ENCODE measurements at regions not wholly inside any gene's neighbourhood (a gene's known extent, or its start where the extent isn't known, plus 50 kb on each side); places are given as distances from the start of the nearest gene placed in this dataset.
"Not testable (repeated sequence)": the region's sequence is repeated elsewhere in the genome, so short reads cannot be mapped to it uniquely, and the experiment has no call there.

DNA sequence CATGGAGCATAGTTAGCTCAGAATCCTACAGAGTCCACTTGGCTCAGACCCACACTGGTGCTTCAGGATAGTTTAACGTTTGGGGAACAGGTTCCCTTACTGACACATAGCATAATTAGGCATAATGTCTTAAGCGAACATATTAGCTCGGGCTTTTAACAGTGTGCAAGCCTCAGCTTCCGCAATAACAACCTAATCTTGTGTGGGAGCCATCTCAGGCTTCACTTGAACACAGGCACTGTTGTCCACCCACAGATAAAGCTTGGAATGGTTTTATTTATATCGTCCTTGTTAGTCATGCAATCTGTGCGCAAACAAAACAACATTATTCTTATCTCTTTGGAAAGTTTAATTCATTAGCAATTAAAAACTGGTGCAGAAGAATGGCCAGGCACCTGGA, 293.5 kb upstream of the NOTCH2NLA start:
- not testable (repeated sequence) for H3K9me3 Mint-ChIP-seq (ENCODE audit: unreplicated experiment); H3K4me1 Mint-ChIP-seq (ENCODE audit: unreplicated experiment); H3K36me3 Mint-ChIP-seq (ENCODE audit: low read depth, unreplicated experiment); H3K4me3 Mint-ChIP-seq (ENCODE audit: unreplicated experiment); H3K27me3 Mint-ChIP-seq (ENCODE audit: unreplicated experiment); DNase-seq (ENCODE audit: low spot score); H3K27ac Mint-ChIP-seq (ENCODE audit: unreplicated experiment)

- H3K27ac Mint-ChIP-seq (ENCODE audit: unreplicated experiment); H3K27me3 Mint-ChIP-seq (ENCODE audit: unreplicated experiment); H3K4me3 Mint-ChIP-seq (ENCODE audit: unreplicated experiment); DNase-seq (ENCODE audit: low spot score); H3K9me3 Mint-ChIP-seq (ENCODE audit: unreplicated experiment); H3K36me3 Mint-ChIP-seq (ENCODE audit: low read depth, unreplicated experiment); H3K4me1 Mint-ChIP-seq (ENCODE audit: unreplicated experiment): not testable (repeated sequence)
Observed at GRCh38 chr1:146521804-146522203, 293.0 kb upstream of the NOTCH2NLA start.

- H3K4me1 Mint-ChIP-seq (ENCODE audit: unreplicated experiment); H3K36me3 Mint-ChIP-seq (ENCODE audit: low read depth, unreplicated experiment); DNase-seq (ENCODE audit: low spot score); H3K9me3 Mint-ChIP-seq (ENCODE audit: unreplicated experiment); H3K4me3 Mint-ChIP-seq (ENCODE audit: unreplicated experiment); H3K27me3 Mint-ChIP-seq (ENCODE audit: unreplicated experiment); H3K27ac Mint-ChIP-seq (ENCODE audit: unreplicated experiment): not testable (repeated sequence)
Observed at GRCh38 chr1:146513754-146514153, 284.9 kb upstream of the NOTCH2NLA start.

GRCh38 chr1:146511047-146511777, 282.4 kb upstream of the NOTCH2NLA start:
- not testable (repeated sequence) for H3K27ac Mint-ChIP-seq (ENCODE audit: unreplicated experiment); DNase-seq (ENCODE audit: low spot score); H3K9me3 Mint-ChIP-seq (ENCODE audit: unreplicated experiment); H3K4me1 Mint-ChIP-seq (ENCODE audit: unreplicated experiment); H3K36me3 Mint-ChIP-seq (ENCODE audit: low read depth, unreplicated experiment); H3K27me3 Mint-ChIP-seq (ENCODE audit: unreplicated experiment); H3K4me3 Mint-ChIP-seq (ENCODE audit: unreplicated experiment)

DNA sequence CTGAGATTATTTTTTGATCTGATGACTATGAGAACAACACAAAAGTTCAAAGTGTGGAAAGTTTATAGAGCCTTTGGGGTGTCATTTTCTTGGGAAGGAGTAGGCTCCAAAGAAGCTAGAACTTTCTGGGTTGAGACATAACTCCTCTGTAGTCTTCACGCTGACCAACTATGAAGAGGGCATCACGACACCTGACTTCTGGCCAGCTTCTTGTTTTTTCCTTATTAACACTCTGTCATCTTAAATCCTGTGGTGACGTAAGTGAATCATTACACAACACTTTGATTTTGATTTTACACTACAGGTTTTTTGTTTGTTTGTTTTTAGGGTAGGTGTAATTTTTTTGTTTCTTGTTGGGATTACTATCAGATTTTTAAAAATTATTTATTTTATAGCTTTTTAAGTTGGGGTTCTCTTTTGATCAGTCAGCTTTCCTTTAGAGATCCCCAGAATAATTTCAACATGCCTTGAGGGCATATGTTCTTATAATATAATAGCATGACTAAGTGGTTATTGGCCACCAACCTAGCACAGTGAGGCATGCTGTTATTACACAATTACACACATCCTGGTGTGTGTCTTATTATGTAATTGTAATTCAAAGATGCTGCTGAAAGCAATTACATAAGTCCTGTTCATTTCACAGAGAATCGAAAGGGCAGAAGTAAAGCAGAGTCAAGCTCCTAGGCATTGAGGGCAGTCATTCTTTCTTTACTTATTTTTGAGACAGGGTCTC, 281.6 kb upstream of the NOTCH2NLA start:
- not testable (repeated sequence) for H3K9me3 Mint-ChIP-seq (ENCODE audit: unreplicated experiment); H3K27ac Mint-ChIP-seq (ENCODE audit: unreplicated experiment); H3K27me3 Mint-ChIP-seq (ENCODE audit: unreplicated experiment); H3K36me3 Mint-ChIP-seq (ENCODE audit: low read depth, unreplicated experiment); H3K4me1 Mint-ChIP-seq (ENCODE audit: unreplicated experiment); H3K4me3 Mint-ChIP-seq (ENCODE audit: unreplicated experiment); DNase-seq (ENCODE audit: low spot score)

- H3K36me3 Mint-ChIP-seq (ENCODE audit: low read depth, unreplicated experiment); H3K4me1 Mint-ChIP-seq (ENCODE audit: unreplicated experiment); H3K27me3 Mint-ChIP-seq (ENCODE audit: unreplicated experiment); H3K4me3 Mint-ChIP-seq (ENCODE audit: unreplicated experiment); H3K27ac Mint-ChIP-seq (ENCODE audit: unreplicated experiment); H3K9me3 Mint-ChIP-seq (ENCODE audit: unreplicated experiment); DNase-seq (ENCODE audit: low spot score): not testable (repeated sequence)
Observed at GRCh38 chr1:146504121-146504520, 275.3 kb upstream of the NOTCH2NLA start.

GRCh38 chr1:146487555-146487954, 258.7 kb upstream of the NOTCH2NLA start:
- DNase-seq (ENCODE audit: low spot score); H3K27me3 Mint-ChIP-seq (ENCODE audit: unreplicated experiment); H3K9me3 Mint-ChIP-seq (ENCODE audit: unreplicated experiment); H3K27ac Mint-ChIP-seq (ENCODE audit: unreplicated experiment); H3K4me3 Mint-ChIP-seq (ENCODE audit: unreplicated experiment); H3K36me3 Mint-ChIP-seq (ENCODE audit: low read depth, unreplicated experiment); H3K4me1 Mint-ChIP-seq (ENCODE audit: unreplicated experiment): not testable (repeated sequence)

DNA sequence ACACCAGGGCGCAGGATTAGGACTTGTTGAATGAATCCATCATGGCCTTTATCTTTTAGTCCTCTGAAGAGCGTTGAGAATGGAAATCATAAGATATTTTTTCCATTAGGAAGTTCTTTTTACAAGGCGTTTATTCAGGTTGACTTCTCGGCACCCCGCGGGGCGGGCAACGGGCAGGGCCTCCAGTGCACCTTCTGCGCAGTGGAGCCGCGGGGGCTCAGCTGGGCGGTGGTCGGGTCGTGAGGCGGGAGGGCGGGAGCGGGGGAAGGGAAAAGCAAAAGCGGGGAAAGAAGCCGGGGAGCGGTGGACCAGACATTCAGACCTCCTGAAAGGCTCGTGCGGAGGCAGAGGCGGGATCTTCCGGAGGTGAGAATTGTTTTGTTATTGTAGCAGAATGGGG, 258.3 kb upstream of the NOTCH2NLA start:
- not testable (repeated sequence) for H3K27me3 Mint-ChIP-seq (ENCODE audit: unreplicated experiment); H3K4me1 Mint-ChIP-seq (ENCODE audit: unreplicated experiment); DNase-seq (ENCODE audit: low spot score); H3K36me3 Mint-ChIP-seq (ENCODE audit: low read depth, unreplicated experiment); H3K27ac Mint-ChIP-seq (ENCODE audit: unreplicated experiment); H3K4me3 Mint-ChIP-seq (ENCODE audit: unreplicated experiment); H3K9me3 Mint-ChIP-seq (ENCODE audit: unreplicated experiment)

- H3K4me1 Mint-ChIP-seq (ENCODE audit: unreplicated experiment); H3K4me3 Mint-ChIP-seq (ENCODE audit: unreplicated experiment); H3K9me3 Mint-ChIP-seq (ENCODE audit: unreplicated experiment); H3K27ac Mint-ChIP-seq (ENCODE audit: unreplicated experiment); H3K27me3 Mint-ChIP-seq (ENCODE audit: unreplicated experiment); H3K36me3 Mint-ChIP-seq (ENCODE audit: low read depth, unreplicated experiment): not testable (repeated sequence)
- peak; percentile 4 for DNase-seq (ENCODE audit: low spot score)
Observed at GRCh38 chr1:146486300-146487014, 257.6 kb upstream of the NOTCH2NLA start.

DNA sequence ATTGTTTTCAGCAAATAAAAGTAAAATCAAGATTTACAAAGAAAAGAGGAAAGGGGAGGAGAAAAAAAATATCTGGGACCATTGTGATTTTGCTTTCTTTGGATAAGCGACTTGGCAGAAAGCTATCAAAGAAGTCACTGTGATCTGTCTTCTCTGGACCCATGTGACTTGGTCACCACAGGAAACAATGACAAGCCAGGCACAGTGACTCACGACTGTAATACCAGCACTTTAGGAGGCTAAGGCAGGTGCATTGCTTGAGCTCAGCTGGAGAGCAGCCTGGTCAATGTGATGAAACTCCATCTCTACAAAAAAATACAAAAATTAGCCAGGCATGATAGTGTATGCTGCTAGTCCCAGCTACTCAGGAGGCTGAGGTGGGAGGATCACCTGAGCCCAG, 255.4 kb upstream of the NOTCH2NLA start:
- not testable (repeated sequence) for H3K4me3 Mint-ChIP-seq (ENCODE audit: unreplicated experiment); H3K27ac Mint-ChIP-seq (ENCODE audit: unreplicated experiment)

DNA sequence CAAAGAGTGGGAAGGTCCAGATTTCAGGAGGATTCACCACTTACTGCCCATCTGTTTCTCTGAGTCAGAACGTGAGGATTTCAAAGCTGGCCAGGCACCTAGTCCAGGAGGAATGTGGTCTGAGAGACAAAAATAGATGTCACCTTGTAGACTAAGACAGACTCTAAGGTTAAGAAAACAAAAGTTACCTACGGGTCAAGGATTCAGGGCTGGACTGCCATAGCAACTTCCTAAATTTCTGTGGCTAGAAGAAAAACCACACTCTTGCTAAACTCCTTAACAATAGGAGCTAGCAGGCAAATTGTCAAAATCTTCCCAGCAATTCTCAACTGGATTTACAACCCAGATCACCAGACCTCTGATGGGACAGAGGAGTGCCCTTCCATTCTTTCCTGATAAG, 250.4 kb upstream of the NOTCH2NLA start:
- not testable (repeated sequence) for H3K9me3 Mint-ChIP-seq (ENCODE audit: unreplicated experiment); H3K27ac Mint-ChIP-seq (ENCODE audit: unreplicated experiment); H3K4me1 Mint-ChIP-seq (ENCODE audit: unreplicated experiment); H3K4me3 Mint-ChIP-seq (ENCODE audit: unreplicated experiment); DNase-seq (ENCODE audit: low spot score); H3K36me3 Mint-ChIP-seq (ENCODE audit: low read depth, unreplicated experiment); H3K27me3 Mint-ChIP-seq (ENCODE audit: unreplicated experiment)

More for the DNA sequence above, 255.4 kb upstream of the NOTCH2NLA start:
- H3K9me3 Mint-ChIP-seq (ENCODE audit: unreplicated experiment); H3K36me3 Mint-ChIP-seq (ENCODE audit: low read depth, unreplicated experiment); DNase-seq (ENCODE audit: low spot score); H3K4me1 Mint-ChIP-seq (ENCODE audit: unreplicated experiment); H3K27me3 Mint-ChIP-seq (ENCODE audit: unreplicated experiment): not testable (repeated sequence)

Measured in endothelial cell (in vitro differentiated cells).